Gastroesophageal sphincter (tissue), 4 donors: ENCODE measurements at regions not wholly inside any gene's neighbourhood (a gene's known extent, or its start where the extent isn't known, plus 50 kb on each side); places are given as distances from the start of the nearest gene placed in this dataset.

Experiments used
- ATAC-seq: fragments of 150-250 bp; one replicate; pipeline ENCODE4 v1.9.1; 2016; ENCODE audit warnings: mild to moderate bottlenecking, moderate library complexity
- H3K27ac ChIP-seq, 4 donors: fragments of 200-600 bp; sonication (generic) in 3 of 4; 1 replicate in 3 of 4; 2 replicates in 1 of 4; pipeline ENCODE4 v1.5.1; 2016 to 2019
- H3K27me3 ChIP-seq: fragments of 200-600 bp; sonication (generic); one replicate; pipeline ENCODE4 v1.5.1; 2019
- H3K36me3 ChIP-seq, 2 donors: fragments of 200-600 bp; sonication (generic); one replicate each; pipeline ENCODE4 v1.5.1; 2019; ENCODE audit warnings: control low read depth in 1 of 2
- H3K4me1 ChIP-seq, 3 donors: fragments of 200-600 bp; sonication (generic); 1 replicate in 2 of 3; 2 replicates in 1 of 3; pipeline ENCODE4 v1.5.1; 2016 to 2019; ENCODE audit warnings: control low read depth in 2 of 3
- H3K4me3 ChIP-seq, 2 donors: fragments of 200-600 bp; sonication (generic); one replicate each; pipeline ENCODE4 v1.5.1; 2019; ENCODE audit warnings: mild to moderate bottlenecking in 1 of 2, moderate library complexity in 1 of 2
- H3K9me3 ChIP-seq, 3 donors: fragments of 200-600 bp; sonication (generic); one replicate each; pipeline ENCODE4 v1.5.1; 2017 to 2019; ENCODE audit warnings: control low read depth in 2 of 3
- CTCF ChIP-seq, 4 experiments: fragments of 200-600 bp in 2 of 4; fragments of 450-650 bp in 2 of 4; sonication (generic) in 1 of 4; IDR thresholded peaks; one replicate each; pipeline ENCODE4 v1.5.1; 2017 to 2019; ENCODE audit warnings: antibody characterized with exemption in 4 of 4, mild to moderate bottlenecking in 2 of 4, moderate library complexity in 2 of 4
- EP300 ChIP-seq: sonication (generic); formaldehyde crosslinking; IDR thresholded peaks from one replicate; pipeline ENCODE4 v1.6.1; 2017; ENCODE audit warnings: antibody characterized with exemption, mild to moderate bottlenecking
- POLR2A ChIP-seq, 2 donors: fragments of 450-650 bp; IDR thresholded peaks; one replicate each; pipeline ENCODE4 v1.6.1; 2017; ENCODE audit warnings: antibody characterized with exemption in 2 of 2, mild to moderate bottlenecking in 2 of 2, moderate library complexity in 1 of 2
- POLR2AphosphoS5 ChIP-seq: sonication (generic); formaldehyde crosslinking; IDR thresholded peaks from one replicate; pipeline ENCODE4 v1.6.1; 2017; ENCODE audit warnings: antibody characterized with exemption
- WGBS, 2 donors: methylation state at CpG; one replicate each; pipeline ENCODE4 v1.1.5; 2018; ENCODE audit warnings: low coverage in 1 of 2; 5-methylcytosine and 5-hydroxymethylcytosine counted together

GRCh38 chr9:69980041-69980440 is 63.6 kb upstream of the MAMDC2 start:
- Histone ChIP-seq H3K9me3 (no peaks in the 10 kb centered on the region), H3K4me3 (no peak overlapping the region), H3K36me3 (no peaks in the 10 kb centered on the region), H3K27me3 (no peaks in the 10 kb centered on the region), H3K4me1 (peaks cover 0 to 6% (median 3%) of the 10 kb centered on the region in 3 donors), H3K27ac (no peak overlapping the region)
- 80 to 96% methylated on average over 2 of the region's 2 CpGs for WGBS, 2 donors
- TF ChIP-seq EP300 = no peak
- no peak for TF ChIP-seq POLR2A (IDR thresholded peaks at IDR 0.05)
- no peak for ATAC-seq

GRCh38 chr9:69980591-69980990 is 63.1 kb upstream of the MAMDC2 start:
- no peak overlapping the region for H3K27ac ChIP-seq
- no peak overlapping the region for H3K4me3 ChIP-seq
- peaks cover 0 to 6% (median 3%) of the 10 kb centered on the region in 3 donors for H3K4me1 ChIP-seq
- no peak for ATAC-seq
- WGBS, 2 donors = 60 to 77% methylated on average over 4 to 6 of the region's 6 CpGs
- no peaks in the 10 kb centered on the region for H3K27me3 ChIP-seq
- H3K36me3 ChIP-seq = no peaks in the 10 kb centered on the region
- H3K9me3 ChIP-seq = no peaks in the 10 kb centered on the region
- TF ChIP-seq CTCF (IDR thresholded peaks at IDR 0.05) (no peak), POLR2AphosphoS5 (no peak), EP300 (no peak), POLR2A (IDR thresholded peaks at IDR 0.05) (no peak)

- Histone ChIP-seq H3K9me3 (no peaks in the 10 kb centered on the region), H3K4me1 (no peaks in the 10 kb centered on the region), H3K4me3 (no peak overlapping the region), H3K36me3 (no peaks in the 10 kb centered on the region), H3K27ac (no peak overlapping the region), H3K27me3 (no peaks in the 10 kb centered on the region)
- TF ChIP-seq POLR2AphosphoS5 (no peak), EP300 (no peak), CTCF (IDR thresholded peaks at IDR 0.05) (no peak), POLR2A (IDR thresholded peaks at IDR 0.05) (no peak)
- 51 to 70% methylated on average over 6 of the region's 6 CpGs for WGBS, 2 donors
- no peak for ATAC-seq
These were observed 61.8 kb upstream of the MAMDC2 start for GRCh38 chr9:69981686-69982445.

GRCh38 chr9:69984831-69985230 is 58.8 kb upstream of the MAMDC2 start:
- no peak for ATAC-seq
- WGBS, 2 donors = 83 to 93% methylated on average over 2 to 3 of the region's 3 CpGs

GRCh38 chr9:69985971-69986370 is 57.7 kb upstream of the MAMDC2 start:
- TF ChIP-seq CTCF (IDR thresholded peaks at IDR 0.05) (no peak), POLR2A (IDR thresholded peaks at IDR 0.05) (no peak), EP300 (no peak), POLR2AphosphoS5 (no peak)
- no peak for ATAC-seq
- Histone ChIP-seq H3K27me3 (no peaks in the 10 kb centered on the region), H3K36me3 (no peaks in the 10 kb centered on the region), H3K4me3 (no peak overlapping the region), H3K27ac (no peak overlapping the region), H3K9me3 (no peaks in the 10 kb centered on the region), H3K4me1 (no peaks in the 10 kb centered on the region)
- 78 to 92% methylated on average over 2 of the region's 2 CpGs for WGBS, 2 donors

More at GRCh38 chr9:69984831-69985230, 58.8 kb upstream of the MAMDC2 start:
- Histone ChIP-seq H3K9me3 (no peaks in the 10 kb centered on the region), H3K36me3 (no peaks in the 10 kb centered on the region), H3K4me3 (no peak overlapping the region), H3K27ac (no peak overlapping the region), H3K4me1 (no peaks in the 10 kb centered on the region), H3K27me3 (no peaks in the 10 kb centered on the region)
- no peak for TF ChIP-seq CTCF (IDR thresholded peaks at IDR 0.05)
